Endothelial cell of umbilical vein (primary cell): ENCODE measurements at regions not wholly inside any gene's neighbourhood (a gene's known extent, or its start where the extent isn't known, plus 50 kb on each side); places are given as distances from the start of the nearest gene placed in this dataset.

Experiments used
- BruUV-seq: library from RNA; stranded (reverse); fragments of 400-500 nt; replicated peaks from 2 replicates; lab custom pipeline; 2021; lab: Mats Ljungman, UMichigan
- CTCF ChIA-PET: fragments of 300-600, 350-600 bp; sonication (Branson Sonifier 250); formaldehyde crosslinking; loops from one replicate; lab custom pipeline; 2021; ENCODE audit warnings: antibody characterized with exemption, inconsistent platforms; lab: Charles Lee
- POLR2A ChIA-PET: fragments of 300-600, 350-600 bp; sonication (Branson Sonifier 250); formaldehyde crosslinking; loops from one replicate; lab custom pipeline; 2021; ENCODE audit warnings: antibody characterized with exemption, inconsistent platforms; lab: Charles Lee
- DNase-seq: peaks from one replicate; pipeline ENCODE4 v3.0.0-alpha.2; 2011; ENCODE audit warnings: low read depth, low spot score
- FAIRE-seq: peaks from 2 replicates; lab custom pipeline; 2011; peaks lifted over from hg19 to GRCh38; lab: Jason Lieb, UNC
- H2AFZ ChIP-seq: 2 replicates; pipeline ENCODE4 v1.6.0; 2012; ENCODE audit warnings: low read depth, low read length, control low read depth, inconsistent platforms
- H3K27ac ChIP-seq: 2 replicates; pipeline ENCODE4 v1.5.1; 2011; ENCODE audit warnings: low read depth, mild to moderate bottlenecking, control low read depth, low read length, moderate library complexity; ENCODE audit not compliant: insufficient read depth
- H3K27me3 ChIP-seq, 2 experiments: 2 replicates each; pipeline versions ENCODE4 v1.6.0 to v1.6.1; 2011; ENCODE audit warnings: low read length in 2 of 2, mixed read lengths in 1 of 2; ENCODE audit not compliant: control insufficient read depth in 2 of 2, insufficient read depth in 2 of 2
- H3K36me3 ChIP-seq, 2 experiments: 2 replicates in 1 of 2; 3 replicates in 1 of 2; pipeline ENCODE4 v1.5.1; 2011; ENCODE audit warnings: low read length in 2 of 2, mild to moderate bottlenecking in 1 of 2, moderate library complexity in 1 of 2; ENCODE audit not compliant: control insufficient read depth in 2 of 2, insufficient read depth in 2 of 2; ENCODE audit errors: extremely low read depth in 1 of 2
- H3K4me1 ChIP-seq: 3 replicates; pipeline ENCODE4 v1.5.1; 2011; ENCODE audit warnings: mild to moderate bottlenecking, low read length; ENCODE audit not compliant: control insufficient read depth, insufficient read depth; ENCODE audit errors: extremely low read depth
- H3K4me2 ChIP-seq: 2 replicates; pipeline ENCODE4 v1.6.1; 2011; ENCODE audit warnings: low read length, control low read depth, mixed read lengths; ENCODE audit not compliant: insufficient read depth
- H3K4me3 ChIP-seq, 3 experiments: fragments of 200-600 bp in 1 of 3; sonication (generic), shearing (Covaris generic) in 1 of 3; replicated peaks in 1 of 3; 2 replicates each; pipeline ENCODE4 v1.5.1; 2011 to 2016; ENCODE audit warnings: control low read depth in 3 of 3, low read length in 3 of 3, mild to moderate bottlenecking in 2 of 3, inconsistent platforms in 1 of 3, low read depth in 1 of 3, moderate library complexity in 1 of 3; ENCODE audit not compliant: insufficient read depth in 1 of 3
- H3K79me2 ChIP-seq: 2 replicates; pipeline ENCODE4 v1.6.0; 2012; ENCODE audit warnings: low read length, inconsistent platforms; ENCODE audit not compliant: control insufficient read depth, insufficient read depth
- H3K9ac ChIP-seq: replicated peaks from 2 replicates; pipeline ENCODE3; 2011; ENCODE audit warnings: low read length, control low read depth; ENCODE audit not compliant: insufficient read depth; ENCODE audit errors: extremely low read depth
- H3K9me1 ChIP-seq: replicated peaks from 3 replicates; pipeline ENCODE4 v1.6.0; 2011; ENCODE audit warnings: mild to moderate bottlenecking, low read length; ENCODE audit not compliant: control insufficient read depth, insufficient read depth; ENCODE audit errors: extremely low read depth
- H3K9me3 ChIP-seq: replicated peaks from 2 replicates; pipeline ENCODE4 v1.5.1; 2012; ENCODE audit warnings: low read length, inconsistent platforms; ENCODE audit not compliant: control insufficient read depth, insufficient read depth
- H4K20me1 ChIP-seq: replicated peaks from 2 replicates; pipeline ENCODE3; 2011; ENCODE audit warnings: mild to moderate bottlenecking, low read length; ENCODE audit not compliant: control insufficient read depth, insufficient read depth; ENCODE audit errors: extremely low read depth
- FOS ChIP-seq: IDR thresholded peaks from 2 replicates; pipeline ENCODE4 v1.6.1; 2011; ENCODE audit warnings: mild to moderate bottlenecking, low read length, moderate library complexity, borderline replicate concordance; ENCODE audit not compliant: insufficient read depth
- JUN ChIP-seq: IDR thresholded peaks from 2 replicates; pipeline ENCODE4 v1.6.1; 2011; ENCODE audit warnings: borderline replicate concordance, low read depth; ENCODE audit not compliant: insufficient read length, insufficient read depth
- MYC ChIP-seq: IDR thresholded peaks from one replicate; pipeline ENCODE4 v1.6.1; 2011; ENCODE audit warnings: mild to moderate bottlenecking, low read depth, low read length
- POLR2A ChIP-seq: IDR thresholded peaks from 2 replicates; pipeline ENCODE4 v1.6.1; 2012; ENCODE audit warnings: low read depth, mild to moderate bottlenecking, control low read depth, low read length
- POLR2AphosphoS5 ChIP-seq: IDR thresholded peaks from 2 replicates; pipeline ENCODE4 v1.6.1; 2012; ENCODE audit warnings: low read depth, mild to moderate bottlenecking, control low read depth, low read length, moderate library complexity; ENCODE audit not compliant: insufficient read depth
- dilution Hi-C: fragments of 300-500 bp; cut with MboI; formaldehyde crosslinking; loops from one replicate; pipeline ENCODE4 v1.15.0; 2019; ENCODE audit warnings: low sequenced_read_pairs; ENCODE audit not compliant: extremely low pct_ligation_motif_present
- intact Hi-C: fragments of 100-400 bp; cut with micrococcal nuclease; formaldehyde crosslinking; loops from one replicate; pipeline ENCODE4 v1.10.0; 2022
- TF ChIP-seq, protein P1 (sequence below), 2 donors: IDR thresholded peaks; 1 replicate in 1 of 2; 2 replicates in 1 of 2; pipeline ENCODE4 v1.5.1; 2011; ENCODE audit warnings: low read length in 2 of 2, mild to moderate bottlenecking in 2 of 2, moderate library complexity in 2 of 2, control low read depth in 1 of 2, inconsistent platforms in 1 of 2, low read depth in 1 of 2; ENCODE audit not compliant: insufficient read depth in 1 of 2; ENCODE audit errors: extremely low read depth in 1 of 2

DNA sequence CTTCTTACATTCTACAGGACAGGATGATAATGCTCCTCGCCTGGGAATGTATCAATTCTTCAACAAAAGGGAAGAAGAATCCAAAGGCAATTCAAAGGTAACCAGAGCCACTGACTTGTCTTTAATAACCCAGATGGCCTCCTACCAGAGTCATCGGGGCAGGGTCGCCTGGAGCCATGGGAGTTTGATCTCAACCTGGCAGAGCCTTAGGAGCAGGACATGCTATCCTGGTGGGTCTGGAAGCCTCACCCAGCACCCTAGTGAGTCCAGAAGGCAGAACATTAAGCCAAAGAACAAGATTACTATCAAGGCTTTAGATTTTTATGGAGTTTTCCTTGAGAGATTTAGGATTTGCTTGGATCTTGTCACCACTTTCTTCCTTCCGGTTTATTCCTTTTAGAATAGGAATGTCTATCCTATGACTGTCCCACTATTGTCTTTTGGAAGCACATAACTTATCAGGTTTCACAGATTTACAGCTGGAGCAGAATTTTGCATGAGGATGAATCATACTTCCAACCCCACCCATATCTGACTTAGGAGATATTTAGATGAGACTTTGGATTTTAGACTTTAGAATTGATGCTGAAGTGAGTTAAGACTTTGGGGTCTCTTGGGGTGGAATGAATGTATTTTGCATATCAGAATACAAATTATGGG, 330.3 kb upstream of the GOLIM4 start:
- H3K4me1 ChIP-seq = no peaks in the 10 kb centered on the region
- no peaks in the 10 kb centered on the region for H3K79me2 ChIP-seq
- no peak overlapping the region for H3K27ac ChIP-seq
- intact Hi-C loops = no loop called here
- TF ChIP-seq FOS = no peak
- no peak for TF ChIP-seq JUN
- TF ChIP-seq, protein P1, sequence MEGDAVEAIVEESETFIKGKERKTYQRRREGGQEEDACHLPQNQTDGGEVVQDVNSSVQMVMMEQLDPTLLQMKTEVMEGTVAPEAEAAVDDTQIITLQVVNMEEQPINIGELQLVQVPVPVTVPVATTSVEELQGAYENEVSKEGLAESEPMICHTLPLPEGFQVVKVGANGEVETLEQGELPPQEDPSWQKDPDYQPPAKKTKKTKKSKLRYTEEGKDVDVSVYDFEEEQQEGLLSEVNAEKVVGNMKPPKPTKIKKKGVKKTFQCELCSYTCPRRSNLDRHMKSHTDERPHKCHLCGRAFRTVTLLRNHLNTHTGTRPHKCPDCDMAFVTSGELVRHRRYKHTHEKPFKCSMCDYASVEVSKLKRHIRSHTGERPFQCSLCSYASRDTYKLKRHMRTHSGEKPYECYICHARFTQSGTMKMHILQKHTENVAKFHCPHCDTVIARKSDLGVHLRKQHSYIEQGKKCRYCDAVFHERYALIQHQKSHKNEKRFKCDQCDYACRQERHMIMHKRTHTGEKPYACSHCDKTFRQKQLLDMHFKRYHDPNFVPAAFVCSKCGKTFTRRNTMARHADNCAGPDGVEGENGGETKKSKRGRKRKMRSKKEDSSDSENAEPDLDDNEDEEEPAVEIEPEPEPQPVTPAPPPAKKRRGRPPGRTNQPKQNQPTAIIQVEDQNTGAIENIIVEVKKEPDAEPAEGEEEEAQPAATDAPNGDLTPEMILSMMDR (IDR thresholded peaks at IDR 0.05; ENCODE audit: extremely low read depth in 1 of 2, insufficient read depth in 1 of 2, low read depth in 1 of 2, low read length in 2 of 2) = no peak
- TF ChIP-seq POLR2A = no peak
- no peak for TF ChIP-seq POLR2AphosphoS5
- no peak for TF ChIP-seq MYC
- FAIRE-seq (no peak), DNase-seq (no peak)
- ChIA-PET CTCF (no interaction called here), POLR2A (no interaction called here)
- H3K36me3 ChIP-seq = no peaks in the 10 kb centered on the region
- no peak overlapping the region for H3K9ac ChIP-seq
- H3K9me3 ChIP-seq = no peaks in the 10 kb centered on the region
- H3K9me1 ChIP-seq = no peaks in the 10 kb centered on the region
- H3K27me3 ChIP-seq = no peaks in the 10 kb centered on the region
- no TSS peak for BruUV-seq
- dilution Hi-C loops = no loop called here
- no peak overlapping the region for H3K4me3 ChIP-seq
- no peaks in the 10 kb centered on the region for H4K20me1 ChIP-seq
- H3K4me2 ChIP-seq = no peak overlapping the region
- H2AFZ ChIP-seq = no peak overlapping the region
